Fibroblast of villous mesenchyme (primary cell): ENCODE measurements at regions not wholly inside any gene's neighbourhood (a gene's known extent, or its start where the extent isn't known, plus 50 kb on each side); places are given as distances from the start of the nearest gene placed in this dataset.

Source experiments
- DNase-seq: peaks from one replicate; pipeline ENCODE4 v3.0.0-alpha.2; 2010; ENCODE audit warnings: low read depth
- H3K4me3 ChIP-seq: 2 replicates; pipeline ENCODE4 v1.5.1; 2011; ENCODE audit warnings: low read depth, mild to moderate bottlenecking, low read length
- TF ChIP-seq, protein P1 (sequence below): IDR thresholded peaks from 2 replicates; pipeline ENCODE4 v1.5.1; 2012; ENCODE audit warnings: low read depth, mild to moderate bottlenecking, low read length; ENCODE audit not compliant: insufficient read depth

GRCh38 chr15:61447981-61448380 is 218.9 kb upstream of the RORA start:
- TF ChIP-seq, protein P1, sequence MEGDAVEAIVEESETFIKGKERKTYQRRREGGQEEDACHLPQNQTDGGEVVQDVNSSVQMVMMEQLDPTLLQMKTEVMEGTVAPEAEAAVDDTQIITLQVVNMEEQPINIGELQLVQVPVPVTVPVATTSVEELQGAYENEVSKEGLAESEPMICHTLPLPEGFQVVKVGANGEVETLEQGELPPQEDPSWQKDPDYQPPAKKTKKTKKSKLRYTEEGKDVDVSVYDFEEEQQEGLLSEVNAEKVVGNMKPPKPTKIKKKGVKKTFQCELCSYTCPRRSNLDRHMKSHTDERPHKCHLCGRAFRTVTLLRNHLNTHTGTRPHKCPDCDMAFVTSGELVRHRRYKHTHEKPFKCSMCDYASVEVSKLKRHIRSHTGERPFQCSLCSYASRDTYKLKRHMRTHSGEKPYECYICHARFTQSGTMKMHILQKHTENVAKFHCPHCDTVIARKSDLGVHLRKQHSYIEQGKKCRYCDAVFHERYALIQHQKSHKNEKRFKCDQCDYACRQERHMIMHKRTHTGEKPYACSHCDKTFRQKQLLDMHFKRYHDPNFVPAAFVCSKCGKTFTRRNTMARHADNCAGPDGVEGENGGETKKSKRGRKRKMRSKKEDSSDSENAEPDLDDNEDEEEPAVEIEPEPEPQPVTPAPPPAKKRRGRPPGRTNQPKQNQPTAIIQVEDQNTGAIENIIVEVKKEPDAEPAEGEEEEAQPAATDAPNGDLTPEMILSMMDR, result no peak
- DNase-seq, result no peak
- H3K4me3 ChIP-seq, result no peak overlapping the region

DNA sequence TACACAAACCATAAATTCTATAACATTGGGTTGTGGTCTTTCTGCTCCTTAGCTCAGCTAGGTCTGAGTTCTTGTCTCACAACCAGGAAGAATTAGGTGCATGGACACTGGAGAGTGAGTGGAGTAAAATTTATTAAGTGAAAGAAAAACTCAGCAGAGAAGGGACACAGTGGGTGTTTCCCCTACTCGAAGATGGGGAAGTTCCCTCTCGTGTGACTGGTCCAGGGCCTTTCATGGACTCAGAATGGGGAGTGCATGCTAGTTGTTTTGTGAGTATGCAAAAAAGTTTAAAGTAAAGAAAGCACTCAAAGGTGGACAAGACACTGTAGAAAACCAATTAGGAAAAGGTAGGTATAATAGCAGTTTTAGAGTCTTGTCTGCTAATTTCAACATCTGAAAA is 215.5 kb upstream of the RORA start:
- no peak for DNase-seq
- no peak overlapping the region for H3K4me3 ChIP-seq
- TF ChIP-seq, protein P1, result no peak

DNA sequence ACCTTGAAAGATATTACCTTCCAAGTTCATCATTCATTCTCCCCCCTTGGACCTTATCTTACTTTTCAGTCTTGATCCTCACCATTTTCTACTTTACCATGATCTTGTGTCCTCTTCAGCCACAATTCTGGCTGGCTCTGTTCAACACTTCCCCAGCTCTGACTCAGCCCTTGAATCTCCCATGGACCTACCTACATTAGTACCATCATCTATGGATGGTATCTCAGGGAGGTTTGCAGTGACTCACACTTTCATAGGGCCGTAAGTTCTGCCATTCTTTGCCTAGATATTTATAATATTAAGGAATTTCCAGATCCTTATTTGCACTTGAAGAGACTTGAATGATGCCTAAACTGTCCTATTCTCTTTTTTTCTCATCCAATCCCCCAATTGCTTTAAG is 213.7 kb upstream of the RORA start:
- H3K4me3 ChIP-seq, result no peak overlapping the region
- DNase-seq, result no peak
- TF ChIP-seq, protein P1, result no peak

DNA sequence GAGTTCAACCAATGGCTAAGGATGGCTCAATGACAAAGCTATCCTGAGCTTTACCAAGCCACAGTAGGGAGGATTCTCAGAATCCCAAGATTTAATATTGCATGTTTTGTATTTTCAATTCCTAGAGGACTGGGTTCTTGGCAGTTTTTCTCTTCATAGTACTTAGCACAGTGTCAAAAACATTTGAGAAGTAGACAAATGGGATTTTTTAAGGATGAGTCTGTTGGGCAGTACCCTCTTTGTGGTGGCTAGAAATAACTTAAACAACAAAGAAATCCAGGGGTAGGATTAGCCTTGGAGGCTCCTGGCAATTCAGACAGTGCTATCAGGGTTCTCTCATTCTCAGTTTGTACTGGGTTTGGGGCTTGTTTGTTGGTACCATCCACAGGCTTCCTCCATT is 212.8 kb upstream of the RORA start:
- DNase-seq, result no peak
- TF ChIP-seq, protein P1, result no peak
- H3K4me3 ChIP-seq, result no peak overlapping the region

- TF ChIP-seq, protein P1, result no peak
- DNase-seq, result no peak
These were observed 197.4 kb upstream of the RORA start for GRCh38 chr15:61426466-61426865.

DNA sequence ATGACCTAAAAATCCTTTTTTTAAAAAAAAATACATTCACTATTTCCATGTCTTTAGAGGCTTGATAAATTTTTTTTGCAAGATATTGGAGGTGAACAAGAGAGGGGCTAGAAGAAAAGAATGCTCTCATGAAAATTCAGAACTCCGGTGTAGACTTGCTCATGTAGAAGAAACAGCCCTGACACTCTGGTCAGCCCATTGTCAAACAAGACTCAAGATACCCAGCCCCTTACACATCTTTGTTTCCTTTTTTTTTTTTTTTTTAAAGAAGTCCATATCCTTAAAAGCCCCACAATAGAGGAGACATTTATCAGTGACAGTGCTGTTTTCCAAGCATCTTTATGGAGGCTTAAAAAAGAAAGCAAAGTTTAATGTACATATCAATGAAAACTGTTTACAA is 196.8 kb upstream of the RORA start:
- TF ChIP-seq, protein P1, result no peak
- no peak overlapping the region for H3K4me3 ChIP-seq
- DNase-seq, result no peak

More at GRCh38 chr15:61426466-61426865, 197.4 kb upstream of the RORA start:
- H3K4me3 ChIP-seq, result no peak overlapping the region

DNA sequence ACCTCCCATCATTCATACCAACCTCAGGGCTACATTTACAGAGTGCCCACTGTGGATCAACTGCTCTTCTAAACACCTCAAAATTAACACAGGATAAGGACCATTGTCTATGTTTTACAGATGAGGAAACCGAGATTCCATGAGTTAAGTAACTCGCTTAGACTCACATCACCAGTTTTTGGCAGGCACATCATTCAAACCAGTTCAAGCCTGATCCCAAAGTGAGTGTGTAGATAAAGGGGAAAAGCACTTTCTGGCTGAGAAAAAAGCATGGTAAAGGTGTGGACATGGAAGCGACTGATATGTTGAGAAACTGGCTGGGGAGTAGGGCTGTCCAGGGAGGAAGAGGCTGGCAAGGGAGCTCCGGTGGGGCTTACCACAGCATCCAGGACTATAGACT is 193.7 kb upstream of the RORA start:
- DNase-seq, result no peak
- TF ChIP-seq, protein P1, result no peak
- no peak overlapping the region for H3K4me3 ChIP-seq
